ENCODE measurements at regions not wholly inside any gene's neighbourhood (a gene's known extent, or its start where the extent isn't known, plus 50 kb on each side); places are given as distances from the start of the nearest gene placed in this dataset.
"Not testable (repeated sequence)": the region's sequence is repeated elsewhere in the genome, so short reads cannot be mapped to it uniquely, and the experiment has no call there.

DNA sequence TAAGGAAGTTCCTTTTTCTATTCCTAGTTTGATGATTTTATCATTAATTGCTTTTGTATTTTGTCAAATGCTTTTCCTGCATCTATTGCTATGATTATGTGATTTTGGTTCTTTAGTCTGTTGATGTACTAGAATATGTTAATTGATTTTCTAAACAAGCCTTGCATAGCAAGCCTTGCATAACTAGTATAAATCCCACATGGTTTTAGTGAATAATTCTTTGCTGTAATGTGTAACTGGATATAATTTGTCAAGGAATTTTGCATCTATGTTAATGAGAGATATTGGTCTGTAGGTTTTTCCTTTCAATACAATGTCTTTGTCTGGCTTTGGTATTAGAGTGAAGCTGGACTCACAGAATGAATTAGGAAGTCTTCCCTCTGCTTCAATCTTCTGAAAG is 460.2 kb downstream of the LTN1 start:
- DNase-seq (ENCODE audit: low spot score): no peak

DNA sequence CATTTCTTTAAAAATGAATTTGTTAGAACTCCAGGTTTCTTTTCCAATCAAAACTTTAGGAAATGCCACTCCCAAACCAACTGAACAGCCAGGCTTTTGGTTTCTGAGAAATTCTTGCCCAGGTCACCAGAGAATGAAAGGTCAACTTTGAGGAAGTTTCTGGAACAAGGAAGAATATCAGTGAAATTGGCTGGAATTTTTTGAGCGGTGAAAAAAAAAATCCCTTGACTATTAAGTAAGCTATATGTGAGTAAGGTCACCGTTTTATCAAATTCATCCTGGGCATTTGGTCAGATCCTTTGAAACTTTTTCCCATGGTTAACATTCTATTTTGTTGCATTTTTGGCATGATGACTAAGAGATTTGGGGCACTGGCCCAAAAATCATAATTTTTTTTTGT is 469.3 kb downstream of the LTN1 start:
- DNase-seq (ENCODE audit: low spot score): no peak

DNA sequence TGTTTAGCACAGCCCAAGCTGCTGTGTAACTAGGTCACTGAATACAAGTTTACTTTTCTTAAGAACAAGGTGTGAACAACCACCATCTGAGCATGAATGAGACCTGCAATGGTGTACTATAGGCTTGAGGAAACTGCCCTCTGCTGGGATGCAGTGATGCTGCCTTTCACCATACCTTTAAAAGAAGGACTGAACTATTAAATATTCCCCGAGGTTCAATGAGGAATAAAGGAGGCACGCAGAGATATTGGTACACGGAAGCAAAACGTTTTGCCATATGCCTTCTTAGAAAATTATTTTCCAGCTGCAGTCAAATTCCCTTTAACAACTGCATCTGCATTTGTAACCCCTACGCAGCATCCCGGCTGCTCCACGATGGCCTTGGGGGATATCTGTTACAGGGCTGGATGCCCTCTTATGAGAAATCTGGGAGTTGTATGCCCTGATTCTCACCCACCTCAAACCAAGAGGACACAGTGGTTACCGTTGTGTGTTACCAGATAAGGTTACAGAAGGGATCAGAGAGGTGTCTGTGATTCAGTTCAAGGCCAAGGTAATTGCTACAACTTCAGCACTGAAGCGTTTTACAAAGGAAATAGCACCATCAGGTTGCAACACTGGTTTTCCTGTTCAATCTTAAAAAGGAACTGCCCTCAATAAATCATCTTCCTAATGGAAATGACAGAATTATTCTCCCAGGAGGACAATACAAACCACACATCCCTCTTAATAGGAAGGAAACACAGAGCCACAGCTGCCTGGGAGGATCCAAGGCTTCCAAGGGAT is 470.5 kb downstream of the LTN1 start:
- peak; percentile 20 for DNase-seq (ENCODE audit: low spot score)

DNA sequence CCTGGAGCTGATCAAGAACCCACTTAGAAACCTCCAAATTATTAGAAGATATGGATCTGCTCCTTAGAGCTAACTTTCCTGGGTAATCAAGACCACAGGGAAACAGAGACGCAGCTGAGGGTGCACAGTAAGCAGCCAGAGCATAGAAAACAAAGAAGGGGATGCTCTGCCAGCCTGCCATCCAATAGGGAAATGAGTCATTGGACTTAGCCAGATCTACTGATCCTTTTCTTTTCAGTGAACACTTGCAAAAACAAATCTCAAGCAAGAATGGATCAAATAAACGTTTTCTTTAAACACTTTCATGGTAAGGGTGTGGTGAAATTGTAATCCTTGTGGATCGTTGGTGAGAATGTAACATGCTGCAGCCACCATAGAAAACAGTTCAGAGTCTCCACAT is 474.0 kb downstream of the LTN1 start:
- DNase-seq (ENCODE audit: low spot score): no peak

DNA sequence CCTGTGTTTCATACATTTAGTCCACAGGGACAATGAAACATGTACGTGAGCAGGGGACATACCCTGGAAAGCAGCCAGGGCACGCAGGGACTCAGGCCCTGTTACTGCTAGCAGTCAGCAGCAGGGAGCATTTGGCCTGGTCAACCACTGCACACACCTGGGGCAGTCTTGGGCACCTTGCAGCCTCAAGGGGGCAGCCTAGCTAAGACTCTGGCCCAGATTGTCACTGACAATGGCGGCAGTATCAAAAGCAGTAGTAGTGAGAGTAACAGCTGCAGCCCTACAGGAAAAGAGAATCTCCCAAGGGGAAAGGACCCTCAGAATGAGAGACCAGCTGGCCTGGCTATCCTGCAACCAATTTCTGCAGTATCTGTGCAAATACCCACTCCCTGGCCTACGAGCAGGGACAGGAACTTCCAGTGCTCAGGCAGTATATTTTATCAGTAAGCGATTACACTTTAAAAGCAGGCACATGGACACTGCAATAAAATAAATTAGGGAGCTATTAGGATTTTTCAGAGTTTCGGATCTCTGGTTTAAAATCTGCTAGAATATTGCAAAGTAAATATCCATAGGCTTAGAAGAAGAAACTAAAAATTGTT is 475.6 kb downstream of the LTN1 start:
- DNase-seq (ENCODE audit: low spot score): no peak

DNA sequence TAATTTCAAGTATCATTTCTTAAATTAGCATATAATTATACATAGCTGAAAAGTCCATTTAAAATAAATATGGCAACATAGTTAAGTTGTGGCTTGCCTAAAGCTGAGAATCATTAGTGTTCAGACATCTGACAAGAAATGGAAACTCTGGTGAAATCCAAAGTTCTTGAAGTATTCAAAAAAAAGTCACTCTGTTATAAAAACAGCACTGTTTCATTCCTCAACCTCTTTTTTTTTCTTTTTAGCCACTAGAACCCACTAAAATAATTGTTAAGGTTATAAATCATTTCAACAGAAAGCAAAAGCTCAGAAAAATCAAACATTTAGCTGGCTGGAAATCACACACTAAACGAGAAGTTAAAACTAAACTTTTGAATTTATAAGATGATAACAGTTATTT is 476.7 kb downstream of the LTN1 start:
- no peak for DNase-seq (ENCODE audit: low spot score)

DNA sequence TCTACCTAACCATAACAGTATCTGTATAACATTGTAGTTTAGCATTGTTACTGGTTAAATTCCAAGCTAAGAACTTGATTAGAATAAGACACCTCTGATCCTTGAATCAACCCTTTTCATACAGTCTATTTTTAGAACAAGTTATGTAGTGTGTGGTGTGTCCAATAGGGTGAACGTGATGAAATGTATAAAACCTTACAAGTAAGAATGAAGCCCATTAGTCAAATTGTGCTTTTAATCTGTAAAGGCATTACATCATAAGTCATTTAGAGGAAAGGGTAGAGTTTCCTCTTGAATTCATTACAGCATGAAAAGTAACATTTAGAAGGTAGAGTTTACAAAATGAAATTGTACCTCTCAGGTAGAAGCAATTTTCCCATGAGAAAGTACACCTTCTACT is 479.2 kb downstream of the LTN1 start:
- DNase-seq (ENCODE audit: low spot score): no peak

DNA sequence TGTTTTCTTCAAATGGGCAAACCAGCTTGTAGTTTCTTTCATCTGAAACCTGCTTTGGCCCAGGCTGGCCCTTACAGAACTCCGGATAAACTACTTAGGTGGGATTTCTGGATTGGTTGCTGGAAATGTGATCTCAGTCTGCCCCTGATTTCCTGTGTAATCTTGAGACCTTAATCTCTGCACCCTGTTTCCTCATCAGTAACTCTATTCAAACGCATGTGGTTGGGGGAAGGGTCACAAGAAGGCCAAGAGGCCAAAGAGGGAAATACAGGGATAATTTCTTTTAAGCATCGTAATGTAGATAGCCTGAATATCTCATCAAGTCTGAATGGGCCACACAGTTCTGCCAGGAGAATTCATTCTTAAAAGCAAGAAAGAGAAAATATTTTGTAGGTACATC is 483.6 kb downstream of the LTN1 start:
- DNase-seq (ENCODE audit: low spot score): no peak

DNA sequence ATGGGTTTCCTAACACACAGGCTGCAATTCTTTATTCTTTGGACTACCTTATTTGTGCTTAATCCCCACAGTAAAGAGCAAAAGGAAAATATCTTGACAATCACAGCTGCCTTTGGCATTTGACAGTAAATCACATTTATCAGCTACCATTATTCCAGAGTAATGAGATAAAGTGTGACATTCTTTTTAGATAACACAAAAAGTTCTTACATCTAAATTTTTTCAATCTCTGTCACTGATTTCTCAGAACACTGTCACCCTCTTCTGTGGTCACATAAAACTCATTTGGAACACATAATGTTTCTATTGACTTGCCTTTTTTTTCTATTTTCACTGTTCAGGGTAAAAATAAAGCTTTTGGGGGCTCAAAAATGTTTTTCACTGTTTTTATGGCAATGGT is 484.6 kb downstream of the LTN1 start:
- no peak for DNase-seq (ENCODE audit: low spot score)

DNA sequence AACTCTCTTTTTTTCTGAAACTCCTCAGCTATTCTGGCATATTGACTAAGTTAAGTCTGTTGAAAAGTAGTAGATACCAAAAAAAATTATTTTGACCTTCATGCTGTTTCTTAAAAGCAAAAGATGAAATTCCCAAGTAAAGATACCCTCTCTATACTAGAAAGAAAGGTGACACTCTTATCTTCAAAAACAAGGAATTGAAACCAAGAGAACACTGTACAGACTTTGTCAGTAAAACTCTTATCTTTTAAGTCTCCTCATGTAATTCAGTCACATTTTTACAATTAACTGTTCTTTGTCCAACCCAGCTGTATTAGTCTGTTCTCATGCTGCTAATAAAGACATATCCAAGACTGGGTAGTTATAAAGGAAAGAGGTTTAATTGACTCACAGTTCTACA is 496.2 kb downstream of the LTN1 start:
- DNase-seq (ENCODE audit: low spot score): no peak

DNA sequence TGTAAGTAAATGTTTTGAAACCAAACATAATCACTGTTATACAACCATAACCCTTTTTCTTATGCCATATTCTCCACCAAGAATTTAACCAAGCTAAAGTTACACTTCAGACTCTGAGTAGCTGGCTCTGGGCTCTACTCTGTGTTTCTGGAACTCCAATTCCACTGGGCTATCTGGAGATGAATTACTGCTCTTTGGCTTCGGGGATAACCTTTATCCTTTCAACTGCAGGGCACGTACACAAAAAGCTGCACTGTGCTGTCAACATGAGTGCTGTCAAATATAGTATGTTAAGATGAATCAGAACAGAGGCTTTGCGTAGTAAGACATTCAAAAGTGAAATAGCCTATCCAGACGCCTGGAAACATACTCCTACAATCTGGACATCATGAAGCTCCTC is 500.6 kb downstream of the LTN1 start:
- no peak for DNase-seq (ENCODE audit: low spot score)

DNA sequence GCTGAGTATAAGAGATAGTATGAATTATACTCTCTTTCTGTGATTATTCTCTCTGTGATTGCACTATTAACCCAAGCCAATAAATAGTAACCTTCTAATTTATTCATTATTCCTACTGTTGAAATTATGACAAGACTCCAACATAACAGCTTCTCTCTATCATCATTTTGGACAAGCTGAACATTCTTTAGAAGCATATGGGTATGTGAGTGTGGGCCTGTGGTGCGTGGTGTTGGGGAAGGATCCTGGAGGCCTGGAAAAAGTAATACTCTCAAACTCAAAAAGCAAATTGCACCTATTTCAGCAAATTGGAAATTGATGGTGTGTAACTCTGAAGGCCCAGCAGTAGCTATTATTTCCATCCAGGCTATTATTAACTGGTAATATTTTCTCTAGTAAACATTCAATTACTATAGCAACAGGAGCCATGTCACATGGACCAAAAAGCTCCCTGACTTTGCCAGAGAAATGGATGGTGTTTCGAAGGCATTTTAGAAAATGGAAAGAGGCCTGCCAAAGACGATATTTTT is 502.8 kb downstream of the LTN1 start:
- no peak for DNase-seq (ENCODE audit: low spot score)

DNA sequence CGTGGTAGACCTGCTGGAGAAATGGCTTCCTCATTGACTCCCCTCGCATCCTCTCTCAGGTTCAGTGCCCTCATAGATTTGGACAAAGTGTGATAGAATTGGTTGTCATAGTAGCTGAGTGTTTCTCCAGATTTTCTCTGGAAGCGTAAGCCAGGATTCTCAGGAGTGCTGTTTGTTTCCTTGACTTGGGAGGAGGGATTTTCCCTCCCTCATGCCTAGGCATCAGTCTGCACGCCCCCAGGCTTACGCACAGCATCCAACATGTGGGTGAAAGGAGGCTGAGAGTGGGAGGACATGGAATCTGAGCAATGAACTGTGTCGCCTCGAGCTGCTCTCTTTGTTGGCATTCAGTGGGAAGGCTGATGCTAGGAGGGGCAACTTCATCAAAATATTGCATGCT is 503.5 kb downstream of the LTN1 start:
- no peak for DNase-seq (ENCODE audit: low spot score)

DNA sequence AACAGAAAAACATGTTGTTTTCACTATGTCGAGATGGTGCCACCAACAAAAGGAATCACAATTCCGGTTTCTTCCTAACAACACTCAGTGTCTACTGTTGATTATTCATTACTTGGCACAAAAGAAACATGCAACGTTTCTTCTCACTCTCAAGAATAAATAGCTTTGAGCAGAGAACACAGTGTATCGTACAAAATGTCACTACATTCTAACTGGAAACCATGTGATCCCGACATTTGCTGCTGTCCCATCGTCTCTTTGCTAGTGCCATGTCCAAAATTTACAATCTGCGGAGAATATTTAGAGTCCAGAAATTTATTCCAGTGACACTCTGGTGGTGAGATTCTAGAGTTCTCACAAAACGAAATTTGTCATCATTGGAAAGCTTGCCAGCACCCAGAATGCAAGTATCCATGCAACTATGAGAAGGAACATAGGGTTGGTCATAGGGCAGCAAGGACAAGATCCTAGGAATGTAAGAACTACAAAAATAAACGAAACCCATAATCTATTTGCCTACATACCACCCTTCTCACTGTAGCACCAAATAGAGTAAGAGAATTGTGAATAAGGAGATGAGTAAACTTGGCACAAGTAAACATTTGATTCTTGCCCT is 505.1 kb downstream of the LTN1 start:
- DNase-seq (ENCODE audit: low spot score): no peak

DNA sequence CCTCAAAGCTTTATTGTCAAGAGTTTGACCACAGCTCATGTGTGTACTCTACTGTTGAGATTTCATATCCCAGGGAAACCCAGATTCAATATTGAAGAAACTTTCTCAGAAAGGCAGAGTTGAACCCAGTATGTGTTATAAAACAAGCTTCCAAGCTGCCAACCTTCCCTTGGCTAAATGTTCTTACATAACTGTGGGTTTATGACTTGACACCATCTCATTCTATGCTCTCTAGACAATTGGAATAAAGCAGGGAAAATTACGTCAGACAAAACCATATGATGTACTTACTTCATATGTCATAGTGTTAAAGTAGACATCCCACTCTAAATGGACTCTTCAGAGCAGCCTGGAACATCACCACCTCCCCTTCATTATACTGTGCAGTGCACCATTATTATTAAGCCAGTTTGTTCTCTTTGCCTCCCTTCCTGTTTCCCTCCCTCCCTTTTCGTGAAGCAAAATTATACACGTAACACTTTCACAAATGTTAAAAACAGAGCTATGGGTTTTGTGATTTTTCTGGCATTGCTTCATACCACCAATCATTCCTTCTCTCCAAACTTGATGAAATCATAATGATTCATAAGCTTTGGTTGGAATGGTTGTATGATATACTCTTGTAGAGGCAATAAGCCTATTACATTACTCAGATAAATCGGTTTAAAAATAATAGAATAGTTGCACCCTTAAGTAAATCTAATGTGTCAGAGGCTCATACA is 507.2 kb downstream of the LTN1 start:
- peak; percentile 20 for DNase-seq (ENCODE audit: low spot score)

DNA sequence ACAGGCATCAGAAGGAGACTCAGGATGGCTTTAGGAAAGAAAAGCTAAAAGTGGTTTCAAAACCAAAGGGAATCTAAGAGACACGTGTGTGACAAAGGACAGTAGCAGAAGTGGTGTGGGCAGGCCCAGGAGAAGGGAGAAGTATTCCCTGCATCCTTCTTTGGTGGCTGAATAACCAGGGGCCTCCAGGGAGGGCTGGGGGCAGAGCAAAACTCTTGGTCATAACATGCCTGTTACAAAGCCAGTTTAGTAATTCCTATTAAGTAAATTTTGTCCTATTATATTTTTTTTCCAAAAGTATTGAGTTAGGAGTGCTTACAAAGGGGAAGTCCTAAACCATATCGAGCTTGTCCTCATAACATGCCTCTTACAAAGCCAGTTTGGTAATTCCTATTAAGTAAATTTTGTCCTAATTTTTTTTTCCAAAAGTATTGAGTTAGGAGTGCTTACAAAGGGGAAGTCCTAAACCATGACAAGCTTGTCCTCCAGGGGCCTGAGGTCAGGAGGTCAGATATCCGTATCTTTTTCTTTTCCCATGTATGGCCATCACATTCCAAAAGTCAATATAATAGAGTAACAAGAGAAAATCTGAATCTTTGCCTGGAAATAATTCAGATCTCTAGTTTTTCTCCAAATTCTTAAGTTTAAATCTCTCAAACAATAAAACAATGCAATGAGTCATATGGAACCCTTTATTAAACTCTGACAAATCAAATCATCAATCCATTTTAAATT is 509.2 kb downstream of the LTN1 start:
- DNase-seq (ENCODE audit: low spot score): no peak

DNA sequence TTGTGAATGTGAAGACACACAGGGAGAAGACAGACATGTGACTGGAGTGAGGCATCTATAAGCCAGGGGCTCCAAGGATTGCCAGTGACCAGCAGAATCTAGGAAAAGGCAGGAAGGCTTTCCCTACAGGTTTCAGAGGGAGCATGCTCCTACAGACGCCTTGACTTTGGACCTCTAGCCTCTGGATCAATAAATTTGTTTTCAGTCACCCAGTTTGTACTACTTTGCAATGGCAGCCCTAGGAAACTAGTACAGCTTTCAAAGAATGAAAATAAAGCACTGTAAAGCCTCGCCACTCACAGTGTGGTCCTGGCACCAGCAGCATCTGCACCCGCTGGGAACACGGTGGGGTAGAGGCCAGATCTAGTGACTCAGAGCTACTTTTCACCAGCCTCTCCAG is 510.0 kb downstream of the LTN1 start:
- no peak for DNase-seq (ENCODE audit: low spot score)

DNA sequence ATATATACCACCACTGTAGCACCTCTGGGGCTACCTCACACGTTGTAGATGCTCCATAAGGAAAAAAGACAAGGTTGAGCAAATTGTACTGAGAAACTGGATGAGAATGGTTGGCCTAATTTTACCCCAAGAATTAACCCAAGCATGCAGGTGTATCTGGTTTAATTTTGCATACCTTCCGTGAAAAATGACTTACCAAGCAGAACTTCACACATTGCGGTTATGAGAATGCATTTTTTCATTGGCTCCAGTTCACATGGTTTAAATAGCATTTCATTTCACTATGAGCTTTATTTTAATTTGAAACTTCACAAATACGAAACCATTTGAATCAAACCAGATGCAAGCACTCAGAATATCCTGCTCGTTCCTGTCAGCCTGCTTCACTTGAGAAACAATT is 512.2 kb downstream of the LTN1 start:
- DNase-seq (ENCODE audit: low spot score): peak; percentile 6

DNA sequence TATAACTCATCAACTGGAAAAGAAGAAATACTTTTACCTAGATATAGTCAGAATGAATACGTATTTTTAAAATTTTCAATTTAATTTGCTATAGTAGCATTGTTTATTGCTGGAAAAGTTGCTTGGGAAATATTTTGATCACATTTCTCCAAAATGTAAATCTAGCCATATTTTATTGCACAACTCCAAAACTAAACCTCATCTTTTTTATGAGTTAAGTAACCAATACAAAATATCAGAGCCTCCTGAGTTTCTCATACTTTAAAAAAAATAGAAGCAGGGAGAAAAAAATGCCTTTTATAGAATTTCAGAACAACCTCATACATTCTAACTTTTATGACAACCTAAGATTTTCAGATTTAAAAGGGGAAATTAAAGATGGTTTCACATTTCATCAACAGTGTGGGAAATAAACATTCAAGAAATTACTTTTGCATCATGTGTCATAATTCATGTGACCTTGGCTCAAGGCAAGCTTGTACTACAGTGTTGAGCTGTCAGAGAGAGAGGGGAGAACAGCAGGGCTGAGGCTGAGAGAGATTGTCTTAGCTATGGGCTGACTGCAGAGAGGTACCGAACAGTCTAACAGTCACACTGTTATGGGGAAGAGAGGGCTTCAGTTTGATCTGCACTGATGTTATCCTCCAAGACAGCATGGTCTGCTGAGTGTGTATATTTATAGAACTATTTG is 519.0 kb downstream of the LTN1 start:
- DNase-seq (ENCODE audit: low spot score): no peak

DNA sequence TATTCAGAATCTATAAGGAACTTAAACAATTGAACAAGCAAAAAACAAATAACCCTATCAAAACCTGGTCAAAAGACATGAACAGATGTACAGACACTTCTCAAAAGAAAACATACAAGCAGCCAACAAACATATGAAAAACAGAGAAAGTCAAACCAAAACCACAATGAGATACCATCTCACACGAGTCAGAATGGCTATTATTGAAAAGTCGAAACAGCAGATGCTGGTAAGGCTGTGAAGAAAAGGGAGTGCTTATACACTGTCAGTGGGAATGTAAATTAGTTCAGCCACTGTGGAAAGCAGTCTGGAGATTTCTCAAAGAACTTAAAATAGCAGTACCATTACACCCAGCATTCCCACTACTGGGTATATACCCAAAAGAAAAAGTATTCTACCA is 520.1 kb downstream of the LTN1 start:
- not testable (repeated sequence) for DNase-seq (ENCODE audit: low spot score)

DNA sequence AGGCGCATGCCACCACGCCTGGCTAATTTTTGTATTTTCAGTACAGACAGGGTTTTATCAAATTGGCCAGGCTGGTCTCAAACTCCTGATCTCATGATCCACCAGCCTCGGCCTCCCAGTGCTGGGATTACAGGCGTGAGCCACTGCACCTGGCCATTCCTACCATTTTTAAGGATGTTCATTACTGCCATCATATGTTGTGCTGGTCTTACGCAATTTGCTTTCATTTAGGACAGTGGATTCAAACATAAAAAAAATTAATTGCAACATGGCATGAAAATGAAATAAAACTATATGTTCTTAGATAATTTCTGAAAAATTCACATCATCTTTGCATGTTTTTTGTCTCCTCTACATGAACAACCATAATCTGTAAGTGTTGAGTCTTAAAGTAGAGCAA is 527.7 kb downstream of the LTN1 start:
- no peak for DNase-seq (ENCODE audit: low spot score)
